Muscle of arm (tissue), 1 donor: ENCODE measurements at regions not wholly inside any gene's neighbourhood (a gene's known extent, or its start where the extent isn't known, plus 50 kb on each side); places are given as distances from the start of the nearest gene placed in this dataset.

ENCODE experiments used
- DNase-seq: peaks from one replicate; pipeline ENCODE4 v3.0.0-alpha.2; 2013

DNA sequence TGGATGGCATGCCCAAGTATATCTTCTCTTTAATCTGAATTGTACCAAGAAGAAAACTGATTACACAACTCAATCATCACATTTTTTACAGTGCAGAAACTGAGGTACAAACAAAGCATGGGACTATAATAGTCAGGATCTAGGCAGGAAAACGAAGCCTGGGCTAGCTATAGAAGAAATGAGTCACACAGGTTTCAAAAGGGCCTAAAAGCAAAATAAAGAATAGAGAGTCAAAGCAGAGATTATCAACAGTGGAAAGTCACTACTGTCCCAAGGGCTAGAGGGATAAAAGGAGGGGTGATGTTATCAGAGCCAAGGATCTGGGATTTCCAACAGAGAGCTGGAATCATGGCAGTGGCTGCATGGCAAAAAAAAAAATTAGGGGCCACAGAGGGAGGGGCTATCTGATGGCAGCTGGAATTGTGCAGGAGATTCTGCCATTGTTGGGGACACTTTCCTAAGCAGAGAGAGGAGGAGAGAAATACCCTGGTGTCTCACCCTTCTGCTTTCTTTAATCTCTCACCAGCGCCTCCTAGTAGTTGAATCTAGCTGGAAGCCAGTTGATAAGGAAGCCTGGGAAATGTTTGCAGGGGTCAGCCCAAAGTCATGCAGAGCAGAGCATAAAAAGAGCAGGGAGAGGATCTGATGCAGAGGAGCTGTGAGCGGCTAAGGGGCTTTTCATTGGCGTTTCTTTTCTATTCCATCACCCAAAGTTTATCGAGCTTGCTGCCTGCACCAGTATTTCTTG lies 343.2 kb downstream of the ACTL7B start:
- no peak for DNase-seq

DNA sequence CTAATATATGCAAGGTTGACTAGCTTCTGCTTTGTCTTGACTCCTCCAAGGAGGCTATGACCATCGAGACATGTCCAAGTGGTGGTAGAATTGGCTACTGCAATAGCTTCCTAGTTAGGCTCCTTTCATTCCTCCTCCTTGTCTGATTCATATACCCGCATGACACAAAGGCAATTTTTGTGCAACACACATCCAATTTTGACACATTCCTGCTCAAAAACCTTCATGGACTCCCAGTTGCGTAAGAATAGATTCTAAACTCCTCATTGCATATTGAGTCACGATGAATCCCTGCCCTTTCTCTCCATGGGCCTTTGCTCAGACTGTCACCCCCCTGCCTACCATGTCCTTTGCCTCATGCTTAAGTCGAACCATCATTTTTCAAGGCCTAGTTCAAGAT lies 344.5 kb downstream of the ACTL7B start:
- DNase-seq: no peak

- no peak for DNase-seq
These were observed 358.9 kb downstream of the ACTL7B start for GRCh38 chr9:108496846-108497245.

DNA sequence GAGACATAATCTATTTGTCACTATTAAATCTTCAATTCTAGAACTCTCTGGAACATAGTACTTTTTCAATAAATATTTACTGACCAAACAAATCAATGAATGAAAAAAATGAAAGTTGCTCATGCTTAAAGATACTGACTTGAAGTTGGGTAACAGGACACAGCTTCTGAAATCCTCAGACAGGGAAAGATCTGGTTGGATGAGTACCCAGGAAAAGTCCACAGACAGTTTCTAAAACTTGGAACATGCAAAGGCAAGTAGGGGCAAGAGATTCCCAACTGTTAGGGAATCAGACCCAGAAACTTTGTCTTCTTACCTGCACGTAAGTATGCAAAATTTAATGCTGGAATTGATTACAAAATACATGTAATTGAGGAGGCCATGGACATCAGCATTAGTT lies 366.2 kb downstream of the ACTL7B start:
- no peak for DNase-seq

GRCh38 chr9:108486831-108487230 lies 369.0 kb downstream of the ACTL7B start:
- no peak for DNase-seq

DNA sequence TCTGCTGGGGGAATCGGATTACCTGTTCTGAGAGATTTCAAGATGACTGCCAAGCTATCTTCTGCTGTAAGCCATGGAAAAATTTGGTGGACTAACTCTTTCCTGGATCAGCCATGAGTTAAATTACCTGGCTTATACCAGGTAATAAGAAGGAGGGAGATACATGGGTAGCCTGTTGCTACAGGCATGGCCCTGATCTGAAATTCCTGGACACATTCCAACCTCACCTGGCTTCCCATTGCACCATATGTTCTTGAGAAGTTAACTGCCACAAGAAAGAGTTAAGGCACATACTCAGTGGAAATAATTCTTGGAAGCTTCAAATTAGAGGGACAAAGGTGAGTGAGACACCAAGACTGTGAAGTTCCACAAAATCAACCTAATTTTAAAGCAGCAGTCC lies 371.3 kb downstream of the ACTL7B start:
- DNase-seq: no peak

- DNase-seq: no peak
These were observed 372.1 kb downstream of the ACTL7B start for GRCh38 chr9:108483676-108484075.

GRCh38 chr9:108479989-108480652 lies 375.7 kb downstream of the ACTL7B start:
- DNase-seq: no peak

GRCh38 chr9:108478431-108479332 lies 377.1 kb downstream of the ACTL7B start:
- no peak for DNase-seq

- no peak for DNase-seq
These were observed 378.2 kb downstream of the ACTL7B start for GRCh38 chr9:108477529-108478006.

GRCh38 chr9:108476574-108476973 lies 379.2 kb downstream of the ACTL7B start:
- DNase-seq: no peak

DNA sequence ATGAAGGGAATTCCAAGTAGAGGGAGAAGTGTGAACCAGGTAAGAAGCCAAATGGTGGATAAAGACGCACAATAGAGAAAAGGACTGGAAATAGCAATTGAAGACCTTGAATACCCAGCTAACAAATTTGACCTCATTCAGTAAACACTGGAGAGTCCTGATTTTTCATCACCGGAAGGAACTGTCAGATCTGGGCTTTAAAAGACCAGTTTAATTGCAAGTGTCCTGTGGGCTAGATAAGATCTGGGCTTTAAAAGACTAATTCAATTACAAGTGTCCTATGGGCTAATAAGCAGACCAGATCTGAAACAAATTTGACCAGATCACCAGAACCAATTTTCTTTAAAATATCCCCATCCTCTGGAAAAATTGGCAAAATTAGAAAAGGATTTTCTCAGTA lies 380.0 kb downstream of the ACTL7B start:
- no peak for DNase-seq

GRCh38 chr9:108474356-108474755 lies 381.4 kb downstream of the ACTL7B start:
- DNase-seq: no peak

- DNase-seq: no peak
These were observed 382.3 kb downstream of the ACTL7B start for GRCh38 chr9:108473209-108474112.

- no peak for DNase-seq
These were observed 386.1 kb downstream of the ACTL7B start for GRCh38 chr9:108469654-108470053.

DNA sequence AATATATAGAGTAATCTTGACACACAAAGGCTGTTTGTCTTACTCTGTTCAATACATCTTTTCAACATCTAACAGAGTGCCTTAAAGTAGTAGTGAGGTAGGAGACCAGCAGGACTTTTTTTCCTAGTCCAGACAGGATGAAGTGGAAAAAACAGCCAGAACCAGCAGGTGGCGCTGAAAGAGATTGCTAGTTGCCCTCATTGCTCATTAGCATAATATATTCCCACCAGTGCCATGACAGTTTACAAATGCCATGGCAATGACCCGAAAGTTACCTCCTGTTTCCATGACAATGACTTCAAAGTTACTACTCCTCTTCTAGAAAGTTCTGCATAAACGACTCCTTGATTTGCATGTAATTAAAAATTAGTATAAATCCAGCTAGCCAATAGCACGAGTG lies 387.4 kb downstream of the ACTL7B start:
- DNase-seq: no peak

- DNase-seq: peak; percentile 15
These were observed 388.0 kb downstream of the ACTL7B start for GRCh38 chr9:108467653-108468324.

- DNase-seq: no peak
These were observed 388.6 kb downstream of the ACTL7B start for GRCh38 chr9:108467161-108467560.

- no peak for DNase-seq
These were observed 389.5 kb downstream of the ACTL7B start for GRCh38 chr9:108466304-108466703.

GRCh38 chr9:108463932-108464606 lies 391.7 kb downstream of the ACTL7B start:
- DNase-seq: no peak
